Duodenal mucosa (tissue), 2 donors: ENCODE measurements at regions not wholly inside any gene's neighbourhood (a gene's known extent, or its start where the extent isn't known, plus 50 kb on each side); places are given as distances from the start of the nearest gene placed in this dataset.
"Not testable (repeated sequence)": the region's sequence is repeated elsewhere in the genome, so short reads cannot be mapped to it uniquely, and the experiment has no call there.

Experiments used
- H3K27ac ChIP-seq: one replicate; pipeline ENCODE4 v1.7.0; 2013; ENCODE audit warnings: low read depth, low read length
- H3K27me3 ChIP-seq, 2 donors: one replicate each; pipeline ENCODE4 v1.7.0; 2013; ENCODE audit warnings: low read length in 2 of 2, control low read depth in 1 of 2; ENCODE audit not compliant: insufficient read depth in 2 of 2, control insufficient read depth in 1 of 2
- H3K36me3 ChIP-seq, 2 donors: one replicate each; pipeline ENCODE4 v1.7.0; 2013; ENCODE audit warnings: low read length in 2 of 2, control low read depth in 1 of 2; ENCODE audit not compliant: insufficient read depth in 2 of 2, control insufficient read depth in 1 of 2
- H3K4me1 ChIP-seq, 2 donors: one replicate each; pipeline ENCODE4 v1.7.0; 2013; ENCODE audit warnings: low read length in 2 of 2, control low read depth in 1 of 2; ENCODE audit not compliant: insufficient read depth in 2 of 2, control insufficient read depth in 1 of 2
- H3K4me3 ChIP-seq, 2 donors: one replicate each; pipeline ENCODE4 v1.7.0; 2013; ENCODE audit warnings: low read length in 2 of 2, low read depth in 1 of 2
- H3K9ac ChIP-seq, 2 donors: one replicate each; pipeline ENCODE4 v1.7.0; 2013; ENCODE audit warnings: low read length in 2 of 2, low read depth in 1 of 2
- H3K9me3 ChIP-seq, 2 donors: one replicate each; pipeline ENCODE4 v1.7.0; 2013; ENCODE audit warnings: low read length in 2 of 2, control low read depth in 1 of 2; ENCODE audit not compliant: control insufficient read depth in 1 of 2

GRCh38 chr3:14272959-14273560 is 94.4 kb downstream of the LSM3 start:
- H3K36me3 ChIP-seq, H3K27ac ChIP-seq, H3K4me1 ChIP-seq, H3K9ac ChIP-seq, H3K9me3 ChIP-seq, H3K4me3 ChIP-seq, H3K27me3 ChIP-seq: not testable (repeated sequence)

- Histone ChIP-seq H3K9me3 (no peaks in the 10 kb centered on the region), H3K27me3 (no peaks in the 10 kb centered on the region)
Measured at GRCh38 chr3:14273901-14274611, 95.4 kb downstream of the LSM3 start.

GRCh38 chr3:14274612-14274936 is 96.0 kb downstream of the LSM3 start:
- Histone ChIP-seq H3K4me3 (no peak overlapping the region), H3K9ac (no peak overlapping the region), H3K36me3 (no peaks in the 10 kb centered on the region), H3K27me3 (no peaks in the 10 kb centered on the region), H3K9me3 (no peaks in the 10 kb centered on the region), H3K27ac (no peak overlapping the region), H3K4me1 (peaks cover 0 to 4% of the 10 kb centered on the region in 2 donors)

More at GRCh38 chr3:14273901-14274611, 95.4 kb downstream of the LSM3 start:
- Histone ChIP-seq H3K27ac (no peak overlapping the region), H3K36me3 (no peaks in the 10 kb centered on the region), H3K9ac (no peak overlapping the region), H3K4me1 (peaks cover 0 to 4% of the 10 kb centered on the region in 2 donors), H3K4me3 (no peak overlapping the region)

GRCh38 chr3:14274999-14275961 is 96.7 kb downstream of the LSM3 start:
- H3K4me1 ChIP-seq = no peaks in the 10 kb centered on the region
- H3K27ac ChIP-seq = no peak overlapping the region
- no peak overlapping the region for H3K4me3 ChIP-seq
- no peaks in the 10 kb centered on the region for H3K27me3 ChIP-seq
- no peaks in the 10 kb centered on the region for H3K36me3 ChIP-seq
- no peaks in the 10 kb centered on the region for H3K9me3 ChIP-seq
- H3K9ac ChIP-seq = no peak overlapping the region

GRCh38 chr3:14275962-14276909 is 97.6 kb downstream of the LSM3 start:
- no peak overlapping the region for H3K9ac ChIP-seq
- no peak overlapping the region for H3K27ac ChIP-seq
- H3K9me3 ChIP-seq = no peaks in the 10 kb centered on the region
- H3K27me3 ChIP-seq = no peaks in the 10 kb centered on the region
- H3K36me3 ChIP-seq = no peaks in the 10 kb centered on the region
- H3K4me3 ChIP-seq = no peak overlapping the region
- H3K4me1 ChIP-seq = no peaks in the 10 kb centered on the region

- Histone ChIP-seq H3K4me3 (no peak overlapping the region), H3K36me3 (no peaks in the 10 kb centered on the region), H3K9ac (no peak overlapping the region), H3K9me3 (no peaks in the 10 kb centered on the region), H3K27me3 (no peaks in the 10 kb centered on the region), H3K4me1 (no peaks in the 10 kb centered on the region), H3K27ac (no peak overlapping the region)
Measured at GRCh38 chr3:14277557-14277956, 98.9 kb downstream of the LSM3 start.

GRCh38 chr3:14278265-14278798 is 99.7 kb downstream of the LSM3 start:
- no peak overlapping the region for H3K27ac ChIP-seq
- no peaks in the 10 kb centered on the region for H3K9me3 ChIP-seq
- H3K36me3 ChIP-seq = no peaks in the 10 kb centered on the region
- no peak overlapping the region for H3K4me3 ChIP-seq
- no peaks in the 10 kb centered on the region for H3K4me1 ChIP-seq
- no peak overlapping the region for H3K9ac ChIP-seq
- no peaks in the 10 kb centered on the region for H3K27me3 ChIP-seq

- Histone ChIP-seq H3K4me1 (no peaks in the 10 kb centered on the region), H3K9ac (no peak overlapping the region), H3K9me3 (no peaks in the 10 kb centered on the region), H3K27me3 (no peaks in the 10 kb centered on the region), H3K27ac (no peak overlapping the region), H3K36me3 (no peaks in the 10 kb centered on the region), H3K4me3 (no peak overlapping the region)
Measured at GRCh38 chr3:14278799-14279625, 100.4 kb downstream of the LSM3 start.

GRCh38 chr3:14279626-14280061 is 101.0 kb downstream of the LSM3 start:
- Histone ChIP-seq H3K9me3 (no peaks in the 10 kb centered on the region), H3K4me1 (no peaks in the 10 kb centered on the region), H3K27me3 (no peaks in the 10 kb centered on the region), H3K36me3 (no peaks in the 10 kb centered on the region), H3K4me3 (no peak overlapping the region), H3K9ac (no peak overlapping the region), H3K27ac (no peak overlapping the region)
